ENCODE measurements at regions not wholly inside any gene's neighbourhood (a gene's known extent, or its start where the extent isn't known, plus 50 kb on each side); places are given as distances from the start of the nearest gene placed in this dataset.

DNA sequence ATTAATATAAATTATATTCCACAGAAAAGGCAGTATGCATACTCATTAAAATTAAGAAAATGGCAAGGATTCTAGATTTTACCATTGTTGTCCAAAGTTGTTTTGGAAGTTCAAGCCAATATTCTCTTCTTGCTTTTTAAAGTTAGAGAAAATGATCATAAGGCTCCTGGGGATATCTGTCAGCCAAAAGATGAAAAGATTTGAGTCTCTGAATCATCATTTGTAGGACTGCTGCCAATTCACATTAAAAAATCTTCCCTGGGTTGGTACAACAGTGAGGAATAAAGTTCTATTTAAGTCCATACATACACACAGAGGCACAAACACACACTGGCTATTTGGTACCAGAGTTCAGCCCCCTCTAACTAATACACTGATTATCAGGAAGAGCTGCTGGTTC lies 620.1 kb downstream of the COL12A1 start:
- Histone ChIP-seq H3K9me3 (no peaks in the 10 kb centered on the region), H3K4me3 (no peak overlapping the region), H3K4me1 (no peaks in the 10 kb centered on the region), H3K36me3 (no peaks in the 10 kb centered on the region), H3K27ac (no peak overlapping the region), H3K27me3 (no peaks in the 10 kb centered on the region)
- no peak for DNase-seq
- TF ChIP-seq, protein P1, sequence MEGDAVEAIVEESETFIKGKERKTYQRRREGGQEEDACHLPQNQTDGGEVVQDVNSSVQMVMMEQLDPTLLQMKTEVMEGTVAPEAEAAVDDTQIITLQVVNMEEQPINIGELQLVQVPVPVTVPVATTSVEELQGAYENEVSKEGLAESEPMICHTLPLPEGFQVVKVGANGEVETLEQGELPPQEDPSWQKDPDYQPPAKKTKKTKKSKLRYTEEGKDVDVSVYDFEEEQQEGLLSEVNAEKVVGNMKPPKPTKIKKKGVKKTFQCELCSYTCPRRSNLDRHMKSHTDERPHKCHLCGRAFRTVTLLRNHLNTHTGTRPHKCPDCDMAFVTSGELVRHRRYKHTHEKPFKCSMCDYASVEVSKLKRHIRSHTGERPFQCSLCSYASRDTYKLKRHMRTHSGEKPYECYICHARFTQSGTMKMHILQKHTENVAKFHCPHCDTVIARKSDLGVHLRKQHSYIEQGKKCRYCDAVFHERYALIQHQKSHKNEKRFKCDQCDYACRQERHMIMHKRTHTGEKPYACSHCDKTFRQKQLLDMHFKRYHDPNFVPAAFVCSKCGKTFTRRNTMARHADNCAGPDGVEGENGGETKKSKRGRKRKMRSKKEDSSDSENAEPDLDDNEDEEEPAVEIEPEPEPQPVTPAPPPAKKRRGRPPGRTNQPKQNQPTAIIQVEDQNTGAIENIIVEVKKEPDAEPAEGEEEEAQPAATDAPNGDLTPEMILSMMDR (IDR thresholded peaks at IDR 0.05), result no peak
- intact Hi-C loops (cut with DNase I; ENCODE audit: low total_unique reads), result no loop called here

DNA sequence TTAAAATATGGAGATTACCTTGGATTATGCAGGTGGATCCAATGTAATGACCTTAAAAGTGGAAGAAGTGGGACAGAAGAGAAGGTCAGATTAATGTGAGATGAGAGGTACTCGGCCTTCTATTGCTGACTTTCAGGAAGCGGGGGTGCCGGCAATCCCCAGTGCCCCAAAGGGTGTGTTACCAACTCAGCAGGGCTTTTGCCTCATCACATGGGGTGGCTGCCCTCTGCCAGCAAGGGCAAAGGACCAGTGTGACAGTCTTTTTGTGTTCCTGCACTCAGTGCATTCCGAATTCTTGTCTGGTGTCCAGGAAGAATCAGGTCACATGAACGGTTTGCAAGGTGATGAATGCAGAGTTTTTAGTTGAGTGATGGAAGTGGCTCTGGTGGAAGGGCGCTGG lies 624.2 kb downstream of the COL12A1 start:
- H3K4me1 ChIP-seq, result peaks cover 0 to 21% (median 0%) of the 10 kb centered on the region in 4 donors
- no peak for DNase-seq
- H3K36me3 ChIP-seq, result no peaks in the 10 kb centered on the region
- no peaks in the 10 kb centered on the region for H3K9me3 ChIP-seq
- intact Hi-C loops (cut with DNase I; ENCODE audit: low total_unique reads), result no loop called here
- no peak overlapping the region for H3K27ac ChIP-seq
- no peaks in the 10 kb centered on the region for H3K27me3 ChIP-seq
- TF ChIP-seq, protein P1 (IDR thresholded peaks at IDR 0.05), result no peak
- no peak overlapping the region for H3K4me3 ChIP-seq

GRCh38 chr6:74579794-74580193 lies 626.1 kb downstream of the COL12A1 start:
- Histone ChIP-seq H3K36me3 (no peaks in the 10 kb centered on the region), H3K4me1 (peaks cover 0 to 21% (median 0%) of the 10 kb centered on the region in 4 donors), H3K27me3 (no peaks in the 10 kb centered on the region), H3K9me3 (no peaks in the 10 kb centered on the region), H3K4me3 (no peak overlapping the region), H3K27ac (no peak overlapping the region)
- no peak for DNase-seq
- TF ChIP-seq, protein P1 (IDR thresholded peaks at IDR 0.05), result no peak
- intact Hi-C loops (cut with DNase I; ENCODE audit: low total_unique reads), result no loop called here

- Histone ChIP-seq H3K4me3 (no peak overlapping the region), H3K36me3 (no peaks in the 10 kb centered on the region), H3K27ac (no peak overlapping the region), H3K9me3 (no peaks in the 10 kb centered on the region), H3K4me1 (peaks cover 0 to 21% (median under 1%) of the 10 kb centered on the region in 4 donors), H3K27me3 (no peaks in the 10 kb centered on the region)
- intact Hi-C loops (cut with DNase I; ENCODE audit: low total_unique reads), result no loop called here
- TF ChIP-seq, protein P1 (IDR thresholded peaks at IDR 0.05), result no peak
- no peak for DNase-seq
Observed at GRCh38 chr6:74579047-74579446, 626.8 kb downstream of the COL12A1 start.

- Histone ChIP-seq H3K36me3 (no peaks in the 10 kb centered on the region), H3K4me1 (peaks cover 0 to 27% (median 2%) of the 10 kb centered on the region in 4 donors), H3K27me3 (no peaks in the 10 kb centered on the region), H3K4me3 (no peak overlapping the region), H3K27ac (peak overlapping the region in 1 of 2 donors; percentile 40), H3K9me3 (no peaks in the 10 kb centered on the region)
- no peak for DNase-seq
- TF ChIP-seq, protein P1 (IDR thresholded peaks at IDR 0.05), result no peak
- intact Hi-C loops (cut with DNase I; ENCODE audit: low total_unique reads), result no loop called here
Observed at GRCh38 chr6:74578339-74578738, 627.5 kb downstream of the COL12A1 start.

- intact Hi-C loops (cut with DNase I; ENCODE audit: low total_unique reads), result no loop called here
- peaks cover 0 to 30% (median 2%) of the 10 kb centered on the region in 4 donors for H3K4me1 ChIP-seq
- H3K9me3 ChIP-seq, result no peaks in the 10 kb centered on the region
- H3K27ac ChIP-seq, result peak overlapping the region in 1 of 2 donors; percentile 40
- no peak overlapping the region for H3K4me3 ChIP-seq
- no peaks in the 10 kb centered on the region for H3K27me3 ChIP-seq
- no peak for DNase-seq
- TF ChIP-seq, protein P1 (IDR thresholded peaks at IDR 0.05), result no peak
- no peaks in the 10 kb centered on the region for H3K36me3 ChIP-seq
Observed at GRCh38 chr6:74577619-74578018, 628.2 kb downstream of the COL12A1 start.
